HL-60 (cell line): ENCODE measurements at regions not wholly inside any gene's neighbourhood (a gene's known extent, or its start where the extent isn't known, plus 50 kb on each side); places are given as distances from the start of the nearest gene placed in this dataset.

Source experiments
- DNase-seq, 2 experiments: peaks; one replicate each; pipeline ENCODE4 v3.0.0-alpha.2; 2010 to 2020; ENCODE audit warnings: low read depth in 1 of 2, low spot score in 1 of 2
- H3K27ac ChIP-seq: fragments of 250-450 bp; sonication (Bioruptor Pico); replicated peaks from 2 replicates; pipeline ENCODE4 v1.5.1; 2020; ENCODE audit warnings: mild to moderate bottlenecking, moderate library complexity
- H3K27me3 ChIP-seq: fragments of 250-450 bp; sonication (Bioruptor Pico); 2 replicates; pipeline ENCODE4 v1.5.1; 2021; ENCODE audit warnings: mild to moderate bottlenecking, moderate library complexity; ENCODE audit not compliant: insufficient read depth, poor library complexity, severe bottlenecking
- H3K4me3 ChIP-seq: replicated peaks from 2 replicates; pipeline ENCODE4 v1.5.1; 2011; ENCODE audit warnings: mild to moderate bottlenecking, control low read depth, low read length; ENCODE audit not compliant: insufficient read depth
- GABPA ChIP-seq: IDR thresholded peaks from 2 replicates; pipeline ENCODE4 v1.6.1; 2012; ENCODE audit warnings: low read depth
- POLR2AphosphoS5 ChIP-seq: IDR thresholded peaks from 2 replicates; pipeline ENCODE4 v1.6.1; 2012; ENCODE audit warnings: low read depth
- SPI1 ChIP-seq: IDR thresholded peaks from 2 replicates; pipeline ENCODE4 v1.6.1; 2012; ENCODE audit warnings: low read depth, mild to moderate bottlenecking, borderline replicate concordance
- TF ChIP-seq, protein P1 (sequence below): IDR thresholded peaks from 2 replicates; pipeline ENCODE4 v1.6.1; 2012; ENCODE audit warnings: low read depth; ENCODE audit not compliant: insufficient replicate concordance
- TF ChIP-seq, protein P2 (sequence below): IDR thresholded peaks from one replicate; pipeline ENCODE4 v1.5.1; 2011; ENCODE audit warnings: low read length, control low read depth, inconsistent platforms; ENCODE audit not compliant: insufficient read depth

DNA sequence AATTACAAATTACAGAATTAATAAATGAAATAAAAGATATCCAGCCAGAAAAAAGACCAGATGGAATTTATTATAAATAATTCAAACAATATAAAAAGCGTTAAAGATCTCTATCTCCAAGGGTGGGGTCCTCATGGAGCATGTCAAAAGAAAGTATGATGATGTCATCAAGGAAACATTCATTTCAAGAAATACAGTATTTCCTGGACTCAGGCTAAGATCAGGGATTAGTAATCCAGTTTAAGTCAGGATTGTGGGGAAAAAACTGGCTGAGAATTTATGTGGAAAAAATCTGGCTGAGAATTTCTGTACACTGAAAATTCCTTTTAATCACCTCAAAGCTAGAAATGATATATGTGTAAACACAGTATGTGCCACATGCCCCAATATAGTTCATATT, 1075.3 kb downstream of the XPNPEP1 start:
- TF ChIP-seq, protein P1, sequence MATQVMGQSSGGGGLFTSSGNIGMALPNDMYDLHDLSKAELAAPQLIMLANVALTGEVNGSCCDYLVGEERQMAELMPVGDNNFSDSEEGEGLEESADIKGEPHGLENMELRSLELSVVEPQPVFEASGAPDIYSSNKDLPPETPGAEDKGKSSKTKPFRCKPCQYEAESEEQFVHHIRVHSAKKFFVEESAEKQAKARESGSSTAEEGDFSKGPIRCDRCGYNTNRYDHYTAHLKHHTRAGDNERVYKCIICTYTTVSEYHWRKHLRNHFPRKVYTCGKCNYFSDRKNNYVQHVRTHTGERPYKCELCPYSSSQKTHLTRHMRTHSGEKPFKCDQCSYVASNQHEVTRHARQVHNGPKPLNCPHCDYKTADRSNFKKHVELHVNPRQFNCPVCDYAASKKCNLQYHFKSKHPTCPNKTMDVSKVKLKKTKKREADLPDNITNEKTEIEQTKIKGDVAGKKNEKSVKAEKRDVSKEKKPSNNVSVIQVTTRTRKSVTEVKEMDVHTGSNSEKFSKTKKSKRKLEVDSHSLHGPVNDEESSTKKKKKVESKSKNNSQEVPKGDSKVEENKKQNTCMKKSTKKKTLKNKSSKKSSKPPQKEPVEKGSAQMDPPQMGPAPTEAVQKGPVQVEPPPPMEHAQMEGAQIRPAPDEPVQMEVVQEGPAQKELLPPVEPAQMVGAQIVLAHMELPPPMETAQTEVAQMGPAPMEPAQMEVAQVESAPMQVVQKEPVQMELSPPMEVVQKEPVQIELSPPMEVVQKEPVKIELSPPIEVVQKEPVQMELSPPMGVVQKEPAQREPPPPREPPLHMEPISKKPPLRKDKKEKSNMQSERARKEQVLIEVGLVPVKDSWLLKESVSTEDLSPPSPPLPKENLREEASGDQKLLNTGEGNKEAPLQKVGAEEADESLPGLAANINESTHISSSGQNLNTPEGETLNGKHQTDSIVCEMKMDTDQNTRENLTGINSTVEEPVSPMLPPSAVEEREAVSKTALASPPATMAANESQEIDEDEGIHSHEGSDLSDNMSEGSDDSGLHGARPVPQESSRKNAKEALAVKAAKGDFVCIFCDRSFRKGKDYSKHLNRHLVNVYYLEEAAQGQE, result no peak
- TF ChIP-seq SPI1 (no peak), POLR2AphosphoS5 (no peak), GABPA (no peak)
- no peak overlapping the region for H3K4me3 ChIP-seq
- no peaks in the 10 kb centered on the region for H3K27me3 ChIP-seq
- no peak for DNase-seq
- H3K27ac ChIP-seq, result no peak overlapping the region

DNA sequence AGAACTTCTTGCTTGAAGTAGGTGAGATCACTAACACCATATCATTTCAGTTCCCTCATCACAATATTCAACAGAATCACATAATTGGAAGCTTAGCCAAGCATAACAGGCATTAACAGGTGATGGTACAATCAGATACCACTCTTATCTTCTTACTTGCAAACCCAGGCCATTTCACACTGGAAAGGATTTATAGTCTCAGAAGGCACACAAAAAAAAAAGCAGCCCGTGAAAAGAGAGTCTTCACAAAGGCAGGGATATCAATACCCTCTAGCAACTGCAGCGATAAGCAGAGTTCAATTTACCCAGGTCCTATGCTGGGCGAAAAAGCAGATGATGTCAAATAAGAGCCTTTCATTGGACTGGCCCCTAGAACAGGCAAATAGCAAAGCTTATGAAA, 1082.4 kb downstream of the XPNPEP1 start:
- DNase-seq, result no peak
- Histone ChIP-seq H3K27ac (no peak overlapping the region), H3K27me3 (no peaks in the 10 kb centered on the region), H3K4me3 (no peak overlapping the region)
- TF ChIP-seq, protein P1, result no peak
- TF ChIP-seq SPI1, result no peak

DNA sequence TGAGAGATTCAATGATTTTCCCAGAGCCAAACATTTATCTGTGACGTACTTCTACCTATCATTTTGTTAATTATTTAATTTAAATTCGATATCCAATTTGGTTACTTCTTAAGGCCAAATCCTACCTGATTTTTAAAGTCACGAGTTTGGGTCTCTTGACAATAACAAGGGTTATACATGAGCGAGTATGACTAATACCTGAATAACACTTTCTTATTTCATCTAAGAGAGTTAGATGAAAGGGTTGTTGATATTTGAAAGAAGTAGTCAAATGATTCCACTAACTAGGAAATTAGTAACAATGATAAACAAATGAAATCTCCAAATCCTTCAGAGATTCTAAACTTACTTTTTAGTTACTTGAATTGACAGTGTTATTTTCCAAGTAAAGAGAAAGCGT, 1086.9 kb downstream of the XPNPEP1 start:
- TF ChIP-seq, protein P1, result no peak
- no peak for TF ChIP-seq POLR2AphosphoS5
- no peak for TF ChIP-seq SPI1
- TF ChIP-seq GABPA, result no peak
- TF ChIP-seq, protein P2, sequence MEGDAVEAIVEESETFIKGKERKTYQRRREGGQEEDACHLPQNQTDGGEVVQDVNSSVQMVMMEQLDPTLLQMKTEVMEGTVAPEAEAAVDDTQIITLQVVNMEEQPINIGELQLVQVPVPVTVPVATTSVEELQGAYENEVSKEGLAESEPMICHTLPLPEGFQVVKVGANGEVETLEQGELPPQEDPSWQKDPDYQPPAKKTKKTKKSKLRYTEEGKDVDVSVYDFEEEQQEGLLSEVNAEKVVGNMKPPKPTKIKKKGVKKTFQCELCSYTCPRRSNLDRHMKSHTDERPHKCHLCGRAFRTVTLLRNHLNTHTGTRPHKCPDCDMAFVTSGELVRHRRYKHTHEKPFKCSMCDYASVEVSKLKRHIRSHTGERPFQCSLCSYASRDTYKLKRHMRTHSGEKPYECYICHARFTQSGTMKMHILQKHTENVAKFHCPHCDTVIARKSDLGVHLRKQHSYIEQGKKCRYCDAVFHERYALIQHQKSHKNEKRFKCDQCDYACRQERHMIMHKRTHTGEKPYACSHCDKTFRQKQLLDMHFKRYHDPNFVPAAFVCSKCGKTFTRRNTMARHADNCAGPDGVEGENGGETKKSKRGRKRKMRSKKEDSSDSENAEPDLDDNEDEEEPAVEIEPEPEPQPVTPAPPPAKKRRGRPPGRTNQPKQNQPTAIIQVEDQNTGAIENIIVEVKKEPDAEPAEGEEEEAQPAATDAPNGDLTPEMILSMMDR, result no peak
- Histone ChIP-seq H3K4me3 (no peak overlapping the region), H3K27me3 (no peaks in the 10 kb centered on the region), H3K27ac (no peak overlapping the region)
- no peak for DNase-seq

DNA sequence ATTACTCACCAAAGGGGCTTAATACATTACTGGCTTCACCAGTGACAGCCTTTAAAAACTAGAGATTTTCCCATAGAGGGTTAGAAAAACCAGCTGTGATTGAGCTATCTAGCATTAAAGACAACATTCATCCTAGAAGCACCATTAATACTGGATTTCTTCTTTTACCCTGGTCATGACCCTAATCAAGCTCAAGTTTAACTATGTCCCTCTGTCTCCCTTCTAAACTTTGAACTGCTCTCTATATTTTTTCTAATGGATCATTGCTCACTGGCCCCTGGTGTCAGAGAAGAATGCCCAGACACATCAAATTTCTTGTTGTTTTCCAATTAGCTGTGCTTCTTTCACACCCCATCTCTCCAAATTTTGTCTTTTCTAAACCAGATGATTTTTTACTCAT, 1101.3 kb downstream of the XPNPEP1 start:
- DNase-seq, result no peak
- Histone ChIP-seq H3K27me3 (no peaks in the 10 kb centered on the region), H3K27ac (no peak overlapping the region), H3K4me3 (no peak overlapping the region)
- TF ChIP-seq, protein P1, result no peak
- TF ChIP-seq GABPA, result no peak
- TF ChIP-seq, protein P2, result no peak
- TF ChIP-seq SPI1, result no peak
- TF ChIP-seq POLR2AphosphoS5, result no peak
